ENCODE measurements at regions not wholly inside any gene's neighbourhood (a gene's known extent, or its start where the extent isn't known, plus 50 kb on each side); places are given as distances from the start of the nearest gene placed in this dataset.

DNA sequence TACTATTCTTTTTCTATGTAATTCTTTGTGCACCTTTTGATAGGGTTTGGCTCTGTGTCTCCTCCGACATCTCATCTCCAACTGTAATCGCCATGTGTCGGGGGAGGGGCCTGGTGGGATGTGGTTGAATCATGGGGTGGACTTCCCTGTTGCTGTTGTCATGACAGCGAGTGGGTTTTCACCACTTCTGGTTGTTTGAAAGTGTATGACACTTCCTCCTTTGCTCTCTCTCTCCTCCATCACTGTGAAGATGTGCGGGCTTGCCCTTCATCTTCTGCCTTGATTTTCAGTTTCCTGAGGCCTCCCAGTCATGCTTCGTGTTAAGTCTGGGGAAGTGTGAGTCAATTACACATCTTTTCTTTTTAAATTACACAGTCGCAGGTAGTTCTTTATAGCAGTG is 225.8 kb upstream of the DPPA4 start:
- Histone ChIP-seq H3K36me3 (ENCODE audit: control insufficient read depth, insufficient read depth, low read length) (no peaks in the 10 kb centered on the region), H3K27me3 (replicated peaks; ENCODE audit: control insufficient read depth, insufficient read depth, low read length) (no peaks in the 10 kb centered on the region), H3K4me3 (replicated peaks; ENCODE audit: low read depth, low read length) (no peak overlapping the region)
- no peak for TF ChIP-seq CTCF (IDR thresholded peaks at IDR 0.05; ENCODE audit: insufficient read depth, low read length, poor library complexity, severe bottlenecking)
- DNase-seq (ENCODE audit: extremely low read depth, insufficient read length): no peak

GRCh38 chr3:109569135-109569846 is 231.9 kb upstream of the DPPA4 start:
- no peaks in the 10 kb centered on the region for H3K36me3 ChIP-seq (ENCODE audit: control insufficient read depth, insufficient read depth, low read length)
- DNase-seq (ENCODE audit: extremely low read depth, insufficient read length): no peak
- no peak overlapping the region for H3K4me3 ChIP-seq (replicated peaks; ENCODE audit: low read depth, low read length)
- H3K27me3 ChIP-seq (replicated peaks; ENCODE audit: control insufficient read depth, insufficient read depth, low read length): no peaks in the 10 kb centered on the region
- TF ChIP-seq CTCF (IDR thresholded peaks at IDR 0.05; ENCODE audit: insufficient read depth, low read length, poor library complexity, severe bottlenecking): no peak

DNA sequence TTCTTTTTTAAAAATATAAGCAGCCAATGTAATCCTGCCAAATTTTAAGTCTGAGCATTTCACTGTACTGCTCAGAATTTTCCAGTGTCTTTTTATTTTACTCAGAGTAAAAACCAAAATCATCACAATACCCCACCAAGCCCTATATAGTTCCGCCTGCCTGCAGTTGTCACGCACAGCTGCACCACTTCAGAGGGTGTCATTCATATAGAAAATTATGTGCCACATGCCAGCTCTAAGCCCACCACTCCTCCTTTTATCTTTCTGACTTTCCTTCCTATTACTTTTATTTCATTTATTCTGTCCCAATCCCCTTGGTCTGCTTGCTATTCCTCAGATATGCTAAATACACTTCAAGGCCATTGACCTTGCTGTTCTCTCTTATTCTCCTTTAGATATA is 233.1 kb upstream of the DPPA4 start:
- TF ChIP-seq CTCF (IDR thresholded peaks at IDR 0.05; ENCODE audit: insufficient read depth, low read length, poor library complexity, severe bottlenecking): no peak
- no peak for DNase-seq (ENCODE audit: extremely low read depth, insufficient read length)
- no peaks in the 10 kb centered on the region for H3K27me3 ChIP-seq (replicated peaks; ENCODE audit: control insufficient read depth, insufficient read depth, low read length)
- H3K4me3 ChIP-seq (replicated peaks; ENCODE audit: low read depth, low read length): no peak overlapping the region
- H3K36me3 ChIP-seq (ENCODE audit: control insufficient read depth, insufficient read depth, low read length): no peaks in the 10 kb centered on the region

DNA sequence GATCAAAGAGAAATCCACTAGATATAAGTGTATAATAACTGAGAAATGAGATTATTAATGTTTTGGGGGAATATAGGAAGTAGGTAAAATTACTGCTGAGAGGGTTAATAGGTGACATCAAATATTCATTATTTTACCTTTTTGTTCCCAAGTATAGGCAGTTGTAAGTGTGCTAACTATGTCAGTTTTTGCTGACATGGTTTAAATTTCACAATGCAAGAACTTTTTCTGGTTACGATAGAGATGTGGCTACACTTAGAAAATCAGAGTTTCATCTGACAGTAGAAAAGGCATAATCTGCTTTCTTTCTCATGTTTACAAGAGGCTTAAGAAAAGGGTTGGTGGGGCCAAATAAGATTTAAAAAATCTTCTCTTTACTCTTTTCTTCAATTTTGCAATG is 235.0 kb upstream of the DPPA4 start:
- DNase-seq (ENCODE audit: extremely low read depth, insufficient read length): no peak
- H3K4me3 ChIP-seq (replicated peaks; ENCODE audit: low read depth, low read length): no peak overlapping the region
- H3K27me3 ChIP-seq (replicated peaks; ENCODE audit: control insufficient read depth, insufficient read depth, low read length): no peaks in the 10 kb centered on the region
- no peaks in the 10 kb centered on the region for H3K36me3 ChIP-seq (ENCODE audit: control insufficient read depth, insufficient read depth, low read length)
- no peak for TF ChIP-seq CTCF (IDR thresholded peaks at IDR 0.05; ENCODE audit: insufficient read depth, low read length, poor library complexity, severe bottlenecking)

DNA sequence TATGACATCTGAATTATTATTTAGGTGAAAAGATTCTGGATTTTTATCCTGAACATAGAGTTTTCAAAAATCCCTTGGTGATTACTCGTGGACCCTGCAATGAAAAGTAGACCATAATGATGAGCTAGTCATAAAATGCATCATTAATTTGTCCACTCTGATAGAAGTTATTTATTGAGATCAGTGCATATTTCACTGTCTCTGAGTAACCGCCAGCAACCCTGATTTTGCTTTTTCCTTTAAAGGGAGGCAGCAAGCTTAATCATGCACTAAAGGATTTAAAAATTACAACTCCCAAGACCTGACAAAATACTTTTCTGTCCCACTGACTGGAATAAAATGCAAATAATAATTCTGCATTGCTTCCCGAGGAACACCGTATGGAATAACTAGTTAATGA is 259.6 kb upstream of the DPPA4 start:
- no peak for DNase-seq (ENCODE audit: extremely low read depth, insufficient read length)
- H3K36me3 ChIP-seq (ENCODE audit: control insufficient read depth, insufficient read depth, low read length): no peaks in the 10 kb centered on the region
- no peak overlapping the region for H3K4me3 ChIP-seq (replicated peaks; ENCODE audit: low read depth, low read length)
- no peaks in the 10 kb centered on the region for H3K27me3 ChIP-seq (replicated peaks; ENCODE audit: control insufficient read depth, insufficient read depth, low read length)
- TF ChIP-seq CTCF (IDR thresholded peaks at IDR 0.05; ENCODE audit: insufficient read depth, low read length, poor library complexity, severe bottlenecking): no peak

GRCh38 chr3:109597444-109597843 is 260.1 kb upstream of the DPPA4 start:
- DNase-seq (ENCODE audit: extremely low read depth, insufficient read length): no peak

More at GRCh38 chr3:109597444-109597843, 260.1 kb upstream of the DPPA4 start:
- Histone ChIP-seq H3K27me3 (replicated peaks; ENCODE audit: control insufficient read depth, insufficient read depth, low read length) (no peaks in the 10 kb centered on the region), H3K36me3 (ENCODE audit: control insufficient read depth, insufficient read depth, low read length) (no peaks in the 10 kb centered on the region), H3K4me3 (replicated peaks; ENCODE audit: low read depth, low read length) (no peak overlapping the region)
- no peak for TF ChIP-seq CTCF (IDR thresholded peaks at IDR 0.05; ENCODE audit: insufficient read depth, low read length, poor library complexity, severe bottlenecking)
